DOHH2 (cell line): ENCODE measurements at regions not wholly inside any gene's neighbourhood (a gene's known extent, or its start where the extent isn't known, plus 50 kb on each side); places are given as distances from the start of the nearest gene placed in this dataset.

Experiments
- EZH2phosphoT487 ChIP-seq: fragments of 200-600 bp; sonication (generic); IDR thresholded peaks from 2 replicates; pipeline ENCODE4 v1.6.1; 2017; ENCODE audit warnings: borderline replicate concordance, mild to moderate bottlenecking, antibody characterized with exemption, low read length, moderate library complexity, mixed read lengths
- TF ChIP-seq, protein P1 (sequence below): fragments of 200-600 bp; sonication (generic); IDR thresholded peaks from one replicate; pipeline ENCODE4 v1.5.1; 2014; ENCODE audit warnings: antibody characterized with exemption, mild to moderate bottlenecking, low read depth, low read length; ENCODE audit not compliant: poor library complexity, severe bottlenecking

DNA sequence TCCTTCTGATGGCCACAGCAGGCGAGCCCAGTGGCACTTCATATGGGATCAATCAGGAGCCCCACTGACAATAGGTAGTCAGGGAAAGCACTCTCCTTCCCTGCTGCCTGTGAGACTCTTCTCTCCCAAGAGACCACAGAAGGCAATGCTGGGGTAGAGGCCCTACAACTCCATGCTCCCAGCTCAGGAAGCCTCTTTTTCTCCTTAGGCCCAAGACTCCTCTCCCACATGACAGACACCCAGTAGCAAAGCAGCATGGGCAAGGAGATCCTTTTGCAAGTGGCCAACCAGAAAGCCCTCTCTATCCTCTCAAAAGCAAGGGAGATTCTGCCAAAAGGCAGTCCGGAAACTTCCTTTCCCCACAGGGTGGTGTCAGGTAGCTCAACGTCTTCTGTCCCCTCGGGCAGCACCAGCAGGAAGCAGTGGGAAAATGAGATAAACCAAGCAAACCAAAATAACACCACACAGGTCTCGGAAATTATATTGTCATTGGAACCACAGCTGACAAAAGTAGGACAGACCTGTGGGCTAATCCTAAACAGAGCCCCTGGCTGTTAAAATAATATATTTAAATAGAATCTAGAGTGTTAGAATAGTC lies 172.7 kb upstream of the GDF10 start:
- TF ChIP-seq, protein P1, sequence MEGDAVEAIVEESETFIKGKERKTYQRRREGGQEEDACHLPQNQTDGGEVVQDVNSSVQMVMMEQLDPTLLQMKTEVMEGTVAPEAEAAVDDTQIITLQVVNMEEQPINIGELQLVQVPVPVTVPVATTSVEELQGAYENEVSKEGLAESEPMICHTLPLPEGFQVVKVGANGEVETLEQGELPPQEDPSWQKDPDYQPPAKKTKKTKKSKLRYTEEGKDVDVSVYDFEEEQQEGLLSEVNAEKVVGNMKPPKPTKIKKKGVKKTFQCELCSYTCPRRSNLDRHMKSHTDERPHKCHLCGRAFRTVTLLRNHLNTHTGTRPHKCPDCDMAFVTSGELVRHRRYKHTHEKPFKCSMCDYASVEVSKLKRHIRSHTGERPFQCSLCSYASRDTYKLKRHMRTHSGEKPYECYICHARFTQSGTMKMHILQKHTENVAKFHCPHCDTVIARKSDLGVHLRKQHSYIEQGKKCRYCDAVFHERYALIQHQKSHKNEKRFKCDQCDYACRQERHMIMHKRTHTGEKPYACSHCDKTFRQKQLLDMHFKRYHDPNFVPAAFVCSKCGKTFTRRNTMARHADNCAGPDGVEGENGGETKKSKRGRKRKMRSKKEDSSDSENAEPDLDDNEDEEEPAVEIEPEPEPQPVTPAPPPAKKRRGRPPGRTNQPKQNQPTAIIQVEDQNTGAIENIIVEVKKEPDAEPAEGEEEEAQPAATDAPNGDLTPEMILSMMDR: no peak
- TF ChIP-seq EZH2phosphoT487: no peak
